HUES6 (cell line): ENCODE measurements at regions not wholly inside any gene's neighbourhood (a gene's known extent, or its start where the extent isn't known, plus 50 kb on each side); places are given as distances from the start of the nearest gene placed in this dataset.

Experiments
- H3K27ac ChIP-seq: 2 replicates; pipeline ENCODE4 v1.7.0; 2013; ENCODE audit warnings: low read depth, mild to moderate bottlenecking, low read length, inconsistent platforms
- H3K27me3 ChIP-seq: 2 replicates; pipeline ENCODE4 v1.6.1; 2013; ENCODE audit warnings: low read length; ENCODE audit not compliant: control insufficient read depth, insufficient read depth
- H3K36me3 ChIP-seq: 2 replicates; pipeline ENCODE4 v1.6.1; 2013; ENCODE audit warnings: low read length; ENCODE audit not compliant: control insufficient read depth, insufficient read depth
- H3K4me1 ChIP-seq: 2 replicates; pipeline ENCODE4 v1.6.1; 2013; ENCODE audit warnings: low read length; ENCODE audit not compliant: control insufficient read depth, insufficient read depth
- H3K4me3 ChIP-seq: 2 replicates; pipeline ENCODE4 v1.5.1; 2013; ENCODE audit warnings: low read depth, low read length
- H3K9ac ChIP-seq: one replicate; pipeline ENCODE4 v1.6.1; 2013; ENCODE audit warnings: mild to moderate bottlenecking, low read length
- H3K9me3 ChIP-seq: 2 replicates; pipeline ENCODE4 v1.6.1; 2013; ENCODE audit warnings: low read depth, low read length; ENCODE audit not compliant: control insufficient read depth, insufficient read depth

DNA sequence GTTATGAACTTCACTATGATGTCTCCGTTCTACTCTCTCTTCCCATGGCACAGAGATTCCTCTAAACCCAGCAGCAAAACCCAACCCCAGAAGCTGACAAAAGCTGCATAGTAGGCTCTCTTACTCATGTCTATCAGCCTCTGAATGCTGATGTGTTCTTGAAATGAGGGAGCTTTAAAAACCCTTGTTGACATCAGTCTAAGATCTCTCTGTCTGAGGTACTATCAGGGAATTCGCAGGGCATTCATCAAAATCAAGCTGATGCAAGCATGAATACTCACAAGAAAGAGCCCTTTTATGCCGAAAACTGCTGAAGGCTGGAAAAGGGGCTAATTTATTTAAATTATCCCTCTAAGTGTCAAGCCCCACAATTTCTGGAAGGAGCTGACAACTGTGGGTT lies 710.6 kb upstream of the FANCL start:
- Histone ChIP-seq H3K36me3 (no peaks in the 10 kb centered on the region), H3K27me3 (no peaks in the 10 kb centered on the region), H3K9me3 (no peaks in the 10 kb centered on the region), H3K4me3 (no peak overlapping the region), H3K27ac (no peak overlapping the region), H3K9ac (no peak overlapping the region), H3K4me1 (peaks cover 30% of the 10 kb centered on the region)

DNA sequence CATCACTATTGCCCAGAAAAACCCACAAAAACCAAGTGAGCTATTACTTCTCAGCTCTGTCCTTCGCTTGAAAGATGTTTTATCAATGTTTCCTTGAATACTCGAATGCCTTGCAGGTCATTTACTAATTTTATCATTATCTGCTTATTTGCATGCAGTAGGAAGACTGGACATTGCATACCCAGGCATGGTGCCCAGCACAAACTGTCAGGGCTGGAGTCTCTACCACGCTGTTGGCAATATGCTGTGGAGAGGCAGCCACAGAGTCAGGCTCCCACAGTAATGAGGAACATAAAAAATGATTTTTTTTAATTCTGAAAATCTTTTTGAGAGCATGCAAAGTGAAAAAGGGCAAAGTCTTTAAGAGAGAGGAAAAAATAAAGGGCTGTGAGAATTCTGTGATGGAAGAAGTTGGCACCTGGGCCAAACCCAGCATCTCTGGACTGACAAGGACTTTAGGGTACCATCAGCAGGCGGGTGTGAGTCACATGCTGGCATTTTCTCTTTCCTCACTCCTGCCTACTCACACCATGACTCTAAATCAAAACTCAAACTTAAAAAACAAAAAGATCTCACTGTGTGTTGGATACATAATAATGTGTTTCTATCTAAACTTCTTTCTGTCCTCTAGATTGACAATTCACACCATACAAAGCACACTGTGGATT lies 709.8 kb upstream of the FANCL start:
- Histone ChIP-seq H3K27ac (no peak overlapping the region), H3K9ac (no peak overlapping the region), H3K9me3 (no peaks in the 10 kb centered on the region), H3K36me3 (no peaks in the 10 kb centered on the region), H3K4me3 (no peak overlapping the region), H3K27me3 (no peaks in the 10 kb centered on the region), H3K4me1 (peaks cover 30% of the 10 kb centered on the region)

GRCh38 chr2:58939388-58939787 lies 698.3 kb upstream of the FANCL start:
- H3K27ac ChIP-seq = no peak overlapping the region
- H3K4me1 ChIP-seq = peaks cover 2% of the 10 kb centered on the region; the same call in 1 of the 2 replicates

GRCh38 chr2:58938988-58939387 lies 697.9 kb upstream of the FANCL start:
- peaks cover 4% of the 10 kb centered on the region; the same call in 1 of the 2 replicates for H3K4me1 ChIP-seq
- H3K9me3 ChIP-seq = peaks cover 17% of the 10 kb centered on the region
- H3K36me3 ChIP-seq = no peaks in the 10 kb centered on the region
- no peaks in the 10 kb centered on the region for H3K27me3 ChIP-seq
- no peak overlapping the region for H3K9ac ChIP-seq
- no peak overlapping the region for H3K27ac ChIP-seq
- H3K4me3 ChIP-seq = no peak overlapping the region

More at GRCh38 chr2:58939388-58939787, 698.3 kb upstream of the FANCL start:
- Histone ChIP-seq H3K4me3 (no peak overlapping the region), H3K27me3 (no peaks in the 10 kb centered on the region), H3K36me3 (no peaks in the 10 kb centered on the region), H3K9me3 (peaks cover 19% of the 10 kb centered on the region), H3K9ac (no peak overlapping the region)

DNA sequence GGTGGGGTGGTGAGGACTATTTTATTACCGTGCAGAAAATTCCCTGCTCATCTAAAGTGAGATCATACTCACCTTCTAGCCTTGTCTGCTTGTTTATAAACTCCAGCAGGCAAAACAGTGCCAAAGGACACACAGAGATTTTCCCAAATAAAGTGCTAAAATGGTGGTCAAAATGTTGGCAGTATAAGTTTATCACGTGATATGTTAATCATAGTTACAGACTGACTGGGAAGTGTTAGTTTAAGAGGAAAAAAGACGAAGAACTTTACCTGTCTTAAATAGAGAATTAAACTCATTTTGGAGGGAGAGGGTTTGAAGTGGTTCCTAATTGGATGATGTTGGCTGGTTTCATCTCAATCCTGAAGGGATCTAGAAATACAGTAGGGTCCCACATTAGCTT lies 691.7 kb upstream of the FANCL start:
- Histone ChIP-seq H3K36me3 (no peaks in the 10 kb centered on the region), H3K4me1 (peaks cover 19% of the 10 kb centered on the region; the same call in 1 of the 2 replicates), H3K4me3 (no peak overlapping the region), H3K27me3 (no peaks in the 10 kb centered on the region), H3K27ac (no peak overlapping the region), H3K9me3 (no peaks in the 10 kb centered on the region), H3K9ac (no peak overlapping the region)

DNA sequence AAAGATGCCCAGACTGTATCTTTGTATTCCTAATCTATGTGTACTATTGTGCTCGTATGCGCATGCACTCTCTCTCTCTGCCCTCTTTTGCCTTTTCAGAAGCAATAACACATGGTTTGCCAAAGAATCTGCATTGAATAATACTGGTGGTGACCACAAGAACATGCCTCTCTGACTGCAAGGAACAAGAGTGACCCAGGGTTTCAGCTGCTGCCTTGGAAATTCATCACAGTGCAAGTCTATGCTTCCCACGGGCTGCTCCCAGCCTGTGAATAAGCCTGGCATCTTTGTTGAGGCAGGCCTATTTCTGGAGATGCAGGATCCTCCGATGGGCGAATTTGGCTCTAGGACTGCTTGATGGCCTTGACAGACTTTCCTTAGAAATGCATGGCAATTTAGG lies 689.4 kb upstream of the FANCL start:
- Histone ChIP-seq H3K36me3 (no peaks in the 10 kb centered on the region), H3K27me3 (no peaks in the 10 kb centered on the region), H3K9me3 (no peaks in the 10 kb centered on the region), H3K27ac (no peak overlapping the region), H3K4me3 (no peak overlapping the region), H3K4me1 (peaks cover 19% of the 10 kb centered on the region; the same call in 1 of the 2 replicates), H3K9ac (no peak overlapping the region)

DNA sequence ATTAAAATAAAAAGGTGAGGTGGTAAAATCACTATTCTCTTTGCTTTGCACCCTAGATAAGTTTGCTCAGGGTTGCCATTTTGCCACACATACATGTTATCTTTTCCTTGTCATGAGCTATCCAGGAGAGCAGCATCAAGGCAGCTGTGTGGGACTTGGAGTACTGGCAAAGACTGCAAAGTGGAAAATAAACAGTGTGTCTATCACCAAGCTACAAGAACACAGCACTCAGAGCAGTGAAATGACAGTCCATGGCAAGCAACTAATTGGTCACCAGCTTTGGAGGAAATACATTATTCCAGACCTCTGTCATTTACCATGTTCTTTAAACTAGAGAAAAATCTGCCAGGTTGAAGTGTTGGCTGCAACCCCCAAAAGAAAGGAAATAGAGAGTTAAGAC lies 687.8 kb upstream of the FANCL start:
- Histone ChIP-seq H3K4me1 (peaks cover 15% of the 10 kb centered on the region; the same call in 1 of the 2 replicates), H3K9ac (no peak overlapping the region), H3K4me3 (no peak overlapping the region), H3K9me3 (no peaks in the 10 kb centered on the region), H3K36me3 (no peaks in the 10 kb centered on the region), H3K27ac (no peak overlapping the region), H3K27me3 (no peaks in the 10 kb centered on the region)

DNA sequence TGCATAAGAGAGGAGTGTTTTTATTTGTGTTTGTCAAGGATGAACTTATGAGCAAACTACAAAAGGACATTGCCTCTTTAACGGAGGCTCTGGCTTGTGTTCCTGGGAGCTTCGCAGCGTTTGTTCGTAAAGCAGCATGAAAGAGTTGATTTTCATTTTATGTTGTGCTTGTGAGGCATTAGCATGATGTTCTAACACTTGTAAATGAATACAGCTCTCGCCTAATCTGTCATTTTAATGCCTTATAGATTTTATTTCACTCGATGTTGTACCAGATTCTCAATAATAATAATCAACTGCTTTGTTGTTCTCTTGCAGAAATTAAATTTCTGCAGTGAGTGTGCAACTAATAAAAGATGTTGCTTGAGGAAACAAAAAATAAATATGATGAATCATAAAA lies 687.3 kb upstream of the FANCL start:
- Histone ChIP-seq H3K9ac (no peak overlapping the region), H3K4me3 (no peak overlapping the region), H3K9me3 (no peaks in the 10 kb centered on the region), H3K36me3 (no peaks in the 10 kb centered on the region), H3K27me3 (no peaks in the 10 kb centered on the region), H3K27ac (no peak overlapping the region), H3K4me1 (peaks cover 15% of the 10 kb centered on the region; the same call in 1 of the 2 replicates)

DNA sequence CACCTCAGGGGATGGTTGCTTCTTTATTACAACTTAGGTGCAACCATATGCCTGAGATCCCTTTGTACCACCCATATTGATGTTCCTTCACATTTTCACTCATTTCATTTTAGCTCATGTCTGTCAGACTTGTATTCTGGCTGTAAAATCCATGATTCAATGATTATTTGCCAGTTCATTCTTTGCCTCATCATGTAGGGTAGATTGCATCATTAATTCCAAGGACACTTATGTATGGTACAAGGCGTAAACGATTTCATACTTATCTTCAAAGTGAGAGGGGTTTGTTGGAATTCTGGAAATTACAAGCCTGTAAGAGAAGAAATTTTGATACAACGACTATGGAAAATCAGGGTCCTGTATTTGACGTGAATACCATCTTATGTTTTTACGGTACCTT lies 685.0 kb upstream of the FANCL start:
- H3K27ac ChIP-seq = no peak overlapping the region
- H3K9me3 ChIP-seq = no peaks in the 10 kb centered on the region
- no peak overlapping the region for H3K4me3 ChIP-seq
- no peak overlapping the region for H3K9ac ChIP-seq
- no peaks in the 10 kb centered on the region for H3K36me3 ChIP-seq
- H3K4me1 ChIP-seq = peaks cover 10% of the 10 kb centered on the region; the same call in 1 of the 2 replicates
- no peaks in the 10 kb centered on the region for H3K27me3 ChIP-seq

DNA sequence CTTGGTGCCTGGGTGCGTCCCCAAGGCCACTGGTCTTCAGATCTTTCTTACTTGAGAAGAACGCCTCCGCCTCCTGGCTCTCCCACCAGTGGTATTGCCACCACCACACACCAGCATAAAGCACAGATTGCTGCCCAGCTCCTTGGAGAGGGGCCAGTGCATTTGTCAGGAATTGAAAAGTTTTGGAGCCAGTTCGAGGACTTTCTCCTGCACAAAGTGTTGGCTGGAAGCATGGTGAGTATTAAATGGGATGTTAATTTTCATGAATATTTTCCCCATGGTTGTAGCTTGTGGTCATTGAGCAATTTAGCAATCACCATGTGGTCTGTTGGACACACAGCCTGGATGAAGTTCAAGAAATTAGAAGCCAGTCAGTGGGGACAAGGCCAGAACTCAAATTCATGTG lies 684.6 kb upstream of the FANCL start:
- H3K9me3 ChIP-seq = no peaks in the 10 kb centered on the region
- H3K27me3 ChIP-seq = no peaks in the 10 kb centered on the region
- no peaks in the 10 kb centered on the region for H3K36me3 ChIP-seq
- peaks cover 10% of the 10 kb centered on the region; the same call in 1 of the 2 replicates for H3K4me1 ChIP-seq
- H3K4me3 ChIP-seq = no peak overlapping the region
- H3K27ac ChIP-seq = no peak overlapping the region
- no peak overlapping the region for H3K9ac ChIP-seq

DNA sequence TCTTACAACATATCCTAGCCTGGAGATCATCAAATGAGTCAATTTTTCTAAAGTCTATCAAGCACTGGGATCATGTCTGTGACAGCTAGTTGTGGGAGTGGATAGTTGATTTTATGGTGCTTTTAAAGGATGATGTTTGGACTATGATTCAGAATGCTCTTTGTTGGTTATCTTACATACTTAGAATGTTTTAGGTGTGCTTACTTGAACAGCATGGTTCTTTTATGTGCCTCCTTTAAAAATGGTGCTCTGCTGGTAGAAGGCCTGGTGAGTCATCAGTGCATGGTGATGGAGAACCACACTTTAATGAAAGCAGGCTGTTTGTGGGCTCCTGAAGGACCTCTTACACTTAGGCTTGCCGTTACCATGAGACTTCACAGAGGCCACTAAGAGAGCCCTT lies 682.7 kb upstream of the FANCL start:
- Histone ChIP-seq H3K9ac (no peak overlapping the region), H3K27me3 (no peaks in the 10 kb centered on the region), H3K4me1 (peaks cover 8% of the 10 kb centered on the region; the same call in 1 of the 2 replicates), H3K4me3 (no peak overlapping the region), H3K27ac (no peak overlapping the region), H3K36me3 (no peaks in the 10 kb centered on the region), H3K9me3 (no peaks in the 10 kb centered on the region)
